NCI-H2081 treated with DMSO at 0.1 percent for 48 hours (cell line): ENCODE measurements at regions not wholly inside any gene's neighbourhood (a gene's known extent, or its start where the extent isn't known, plus 50 kb on each side); places are given as distances from the start of the nearest gene placed in this dataset.

Experiments used
- DNase-seq: peaks from one replicate; lab custom pipeline; 2025; lab: John Stamatoyannopoulos, UW

DNA sequence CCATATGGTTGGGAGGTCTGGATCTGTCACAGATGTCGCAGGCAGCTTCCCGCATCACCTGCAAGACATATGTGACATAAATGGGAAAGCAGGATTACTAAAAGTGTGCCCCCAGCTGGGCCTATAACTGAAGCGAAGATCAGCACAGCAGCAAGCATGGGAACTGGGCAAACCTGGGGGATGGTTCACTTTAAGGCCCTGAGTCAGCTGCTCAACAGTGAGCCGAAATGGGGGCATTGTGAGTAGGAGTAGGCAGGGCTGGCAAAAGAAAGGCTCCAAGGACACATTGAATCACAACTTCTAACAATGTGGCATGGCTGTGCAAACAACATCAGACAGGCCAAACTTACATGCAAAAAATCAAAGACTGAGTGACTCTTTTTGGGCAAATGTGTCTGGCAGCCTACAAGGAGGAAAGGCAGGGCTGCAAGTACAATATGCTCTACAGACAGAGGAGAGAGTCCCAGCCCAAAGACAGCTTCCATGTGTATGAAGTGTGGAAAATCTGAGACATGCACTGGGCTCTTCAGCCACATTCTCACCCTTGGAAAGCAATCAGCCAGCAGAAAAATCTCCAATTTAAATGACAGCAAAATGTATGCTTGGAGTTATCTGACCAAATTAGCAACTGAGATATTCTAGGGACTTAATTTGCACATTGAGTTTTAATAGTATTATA lies 531.0 kb upstream of the MMS22L start:
- no peak for DNase-seq

DNA sequence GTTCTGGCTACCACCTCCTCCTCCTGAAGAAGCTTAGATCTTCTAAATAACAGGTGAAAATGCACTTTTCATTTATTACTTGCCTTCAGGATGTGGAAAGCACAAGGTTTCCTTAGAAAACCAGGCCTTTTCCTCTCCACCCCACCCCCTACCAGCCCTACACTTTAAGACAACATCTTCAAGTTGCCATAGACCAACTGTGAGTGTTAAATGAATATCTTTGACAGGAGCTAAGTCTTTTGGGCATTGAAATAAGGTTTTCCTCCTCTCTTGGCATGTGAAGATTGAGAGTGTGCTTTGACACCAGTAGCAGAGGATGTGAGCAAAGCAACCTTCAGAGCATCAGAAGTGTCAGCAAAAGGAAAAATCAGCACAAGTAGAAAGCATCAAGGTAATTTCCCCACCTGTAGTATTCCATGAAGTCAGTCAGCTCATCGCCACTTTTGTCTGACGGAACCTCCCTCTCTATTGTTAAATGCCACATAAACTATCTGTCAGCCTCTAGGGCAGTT lies 532.3 kb upstream of the MMS22L start:
- no peak for DNase-seq

- no peak for DNase-seq
Measured at GRCh38 chr6:97816526-97816925, 533.5 kb upstream of the MMS22L start.

DNA sequence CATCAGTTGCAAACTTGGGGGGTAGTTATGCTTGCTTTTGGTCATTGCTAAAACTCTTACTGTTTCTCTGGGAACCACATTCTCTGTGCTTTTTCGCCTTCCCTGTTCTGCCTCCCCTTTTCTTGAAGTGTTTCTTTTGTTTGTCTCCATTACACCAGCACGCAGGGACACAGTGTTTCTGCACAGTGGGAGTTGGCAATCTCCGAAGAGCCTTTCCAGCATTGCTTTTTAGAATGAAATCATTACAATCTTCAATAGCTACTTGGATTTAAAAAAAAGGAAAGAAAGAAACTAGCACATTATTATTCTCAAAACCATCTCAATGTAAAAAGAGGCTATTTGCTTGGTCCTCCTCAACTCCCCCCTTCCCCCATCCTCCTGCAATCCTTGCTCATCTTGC lies 536.7 kb upstream of the MMS22L start:
- no peak for DNase-seq

DNA sequence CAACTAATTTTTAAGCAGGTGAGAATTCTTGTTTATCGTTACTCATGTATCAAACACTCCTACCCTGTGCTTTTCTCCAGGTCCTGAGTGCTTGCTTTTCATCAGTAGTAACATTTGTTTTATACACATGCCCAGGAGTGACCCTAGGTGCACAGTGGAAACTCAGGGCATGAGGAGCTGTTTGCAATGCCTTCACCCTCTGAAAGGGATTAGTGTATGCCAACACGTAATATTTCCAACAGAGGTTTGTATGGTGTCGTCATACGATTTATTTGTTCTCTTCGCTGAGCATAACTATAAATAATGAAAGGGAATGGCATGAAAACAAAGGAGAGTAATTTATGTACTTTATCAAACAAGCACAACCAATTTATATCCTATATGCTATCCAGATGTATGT lies 537.4 kb upstream of the MMS22L start:
- no peak for DNase-seq

- no peak for DNase-seq
Measured at GRCh38 chr6:97822632-97823031, 539.6 kb upstream of the MMS22L start.

DNA sequence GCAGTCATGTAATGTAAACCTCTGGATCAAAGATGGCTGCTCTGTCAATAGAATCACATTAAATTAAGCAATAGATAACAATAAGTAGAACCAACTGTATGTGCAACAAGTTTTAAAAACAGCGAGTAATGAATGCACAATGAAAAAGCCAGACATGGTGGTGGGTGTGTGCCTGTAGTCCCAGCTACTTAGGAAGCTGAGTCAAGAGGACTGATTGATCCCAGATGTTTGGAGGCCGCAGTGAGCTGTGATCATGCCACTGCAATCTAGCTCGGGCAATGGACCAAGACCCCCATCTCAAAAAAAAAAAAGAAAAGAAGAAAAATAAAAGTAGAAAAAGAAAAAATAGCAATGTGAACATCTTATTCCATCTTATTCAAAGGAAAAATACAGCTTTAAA lies 558.7 kb upstream of the MMS22L start:
- no peak for DNase-seq

- no peak for DNase-seq
Measured at GRCh38 chr6:97842521-97842920, 559.5 kb upstream of the MMS22L start.

GRCh38 chr6:97849390-97849789 lies 566.4 kb upstream of the MMS22L start:
- no peak for DNase-seq

DNA sequence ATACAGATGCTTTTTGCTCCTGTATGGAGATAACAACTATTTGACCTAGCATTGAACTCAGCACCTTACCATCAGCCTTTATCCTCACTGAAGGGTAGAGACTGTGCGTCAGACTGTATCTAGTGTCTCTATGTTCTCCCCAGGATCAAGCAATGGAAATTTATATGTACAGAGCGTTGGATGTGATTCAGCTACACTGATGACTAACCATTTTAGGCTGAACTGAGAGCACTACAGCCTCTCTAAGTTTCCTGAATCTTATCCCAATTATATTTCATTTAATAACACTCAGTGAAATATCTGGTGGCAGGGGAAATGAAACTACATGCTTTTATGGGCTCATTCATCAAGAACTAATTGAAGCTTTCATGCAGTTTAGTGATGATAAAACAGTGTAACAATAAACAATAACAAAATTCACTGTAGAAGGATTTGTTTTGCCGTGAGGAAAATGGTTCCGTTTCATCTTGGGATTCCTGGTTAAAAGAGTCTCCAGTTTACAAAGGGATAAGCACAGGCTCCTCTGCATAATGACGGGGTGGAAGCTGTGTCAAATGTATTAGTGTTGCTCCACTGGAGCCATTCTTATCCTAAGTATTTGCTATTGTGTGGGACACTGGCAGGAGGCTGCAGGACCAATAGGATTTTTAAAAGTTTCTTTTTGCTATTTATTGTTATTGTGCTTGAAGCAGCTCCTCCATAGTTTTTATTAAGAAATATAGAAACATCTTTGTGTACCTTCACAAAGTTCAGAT lies 567.6 kb upstream of the MMS22L start:
- no peak for DNase-seq

DNA sequence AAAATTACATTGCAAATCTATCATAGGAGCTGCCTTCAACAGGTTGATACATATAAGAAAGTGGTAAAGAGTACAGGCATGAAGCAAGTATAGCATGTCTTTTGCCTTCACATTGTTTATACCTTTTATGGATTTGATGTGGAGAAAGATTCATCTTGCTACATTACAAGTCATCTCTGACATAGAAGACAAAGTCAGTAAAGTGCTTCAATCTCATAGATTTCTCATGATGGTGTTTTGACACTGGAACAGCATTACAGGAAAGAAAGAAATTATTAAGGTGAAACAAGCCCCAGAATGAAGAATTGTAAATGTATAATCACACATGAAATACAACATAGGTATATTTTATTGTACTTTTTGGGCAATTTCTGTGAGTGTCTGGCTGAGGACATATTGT lies 580.7 kb upstream of the MMS22L start:
- no peak for DNase-seq

DNA sequence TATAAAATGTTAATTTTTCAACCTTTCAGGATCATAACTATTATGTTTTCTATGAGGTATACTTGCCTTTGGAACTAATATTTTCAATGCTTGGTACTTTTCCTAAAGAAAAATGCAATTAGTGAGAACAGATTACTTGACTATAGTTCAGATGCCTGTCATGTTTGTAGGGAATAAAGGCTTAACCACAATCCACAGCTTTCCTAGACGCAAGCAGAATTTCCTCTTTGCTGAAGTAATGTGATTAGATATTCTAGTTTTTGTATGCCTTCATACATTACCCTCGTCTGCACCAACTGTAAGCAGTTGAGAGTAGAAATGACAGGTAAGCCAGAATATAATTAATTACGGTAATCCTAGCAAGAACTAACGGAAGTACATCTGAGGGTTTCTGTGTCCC lies 581.4 kb upstream of the MMS22L start:
- DNase-seq, result no peak

DNA sequence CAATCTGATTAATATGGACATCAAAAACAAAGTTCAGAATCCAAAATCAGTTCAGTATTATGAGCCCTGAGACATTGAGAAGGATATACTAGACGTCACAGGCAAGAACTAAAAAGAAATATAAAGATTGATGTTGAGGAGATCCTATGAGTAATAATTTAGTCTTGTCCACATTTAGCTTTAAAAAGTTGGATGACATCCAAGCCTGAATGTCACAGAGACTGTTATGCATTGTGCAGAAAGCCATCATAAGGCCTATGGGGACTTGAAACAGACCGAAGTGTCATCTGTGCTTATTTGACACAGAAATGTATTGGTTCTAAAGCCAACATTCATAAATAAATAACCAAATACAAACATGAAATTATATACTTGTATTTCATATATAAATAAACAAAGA lies 581.8 kb upstream of the MMS22L start:
- no peak for DNase-seq

DNA sequence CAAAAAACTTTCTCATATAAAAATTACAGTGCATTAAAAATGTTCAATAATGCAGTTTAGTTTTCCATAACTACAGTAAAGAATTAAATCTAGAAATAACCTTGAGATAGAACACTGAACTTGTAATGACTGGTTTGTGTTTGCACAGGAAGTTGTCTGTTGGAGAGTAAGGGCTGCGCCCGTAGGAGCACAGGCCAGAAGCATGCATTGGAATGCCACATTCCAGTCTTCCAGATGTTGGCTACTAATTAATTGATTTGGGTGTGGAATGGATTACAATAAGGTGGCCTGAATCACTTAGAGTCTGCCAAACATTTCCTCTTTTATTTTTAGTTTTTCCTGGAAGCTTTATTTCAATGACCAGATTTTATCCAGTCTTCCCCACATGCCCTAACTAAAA lies 582.6 kb upstream of the MMS22L start:
- DNase-seq, result no peak

GRCh38 chr6:97866616-97867015 lies 583.6 kb upstream of the MMS22L start:
- DNase-seq, result no peak

- no peak for DNase-seq
Measured at GRCh38 chr6:97867177-97867576, 584.2 kb upstream of the MMS22L start.

- no peak for DNase-seq
Measured at GRCh38 chr6:97870273-97870672, 587.3 kb upstream of the MMS22L start.

GRCh38 chr6:97876711-97877110 lies 593.7 kb upstream of the MMS22L start:
- no peak for DNase-seq

DNA sequence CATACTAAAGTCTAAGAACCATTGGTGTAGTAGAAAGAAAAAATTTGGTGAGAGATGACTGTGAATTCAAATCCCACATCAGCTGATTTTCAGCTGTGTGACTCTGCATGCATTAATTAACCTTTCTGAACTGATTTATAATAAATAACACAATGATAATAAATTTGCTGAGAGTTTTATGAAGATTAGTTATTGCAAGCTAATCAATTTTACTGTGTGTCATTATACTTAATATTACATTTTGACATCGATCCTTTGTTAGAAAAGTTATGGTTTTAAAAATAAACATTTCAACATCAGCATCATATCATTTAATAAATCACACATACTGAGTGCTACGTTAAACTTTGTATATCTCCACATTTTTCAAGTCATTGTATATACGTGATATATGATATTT lies 599.7 kb upstream of the MMS22L start:
- no peak for DNase-seq

DNA sequence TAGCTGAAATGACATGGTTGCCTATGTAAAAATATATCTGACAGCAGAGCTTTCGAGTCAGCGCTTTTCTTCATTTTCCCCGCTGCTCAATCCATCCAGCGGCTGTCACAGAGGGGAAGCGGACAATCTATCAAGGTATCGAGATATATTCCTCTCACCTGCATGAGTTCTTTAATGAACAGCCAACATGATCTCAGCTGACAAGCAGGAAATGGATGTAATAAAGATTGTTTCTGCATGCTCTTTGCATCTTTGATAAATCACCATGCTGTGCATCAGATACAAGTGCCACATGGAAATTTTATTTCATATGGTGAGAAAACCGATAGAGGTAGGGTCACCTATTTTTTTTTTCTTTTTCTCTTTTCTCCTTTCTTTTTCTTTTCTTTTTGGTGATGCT lies 602.3 kb upstream of the MMS22L start:
- no peak for DNase-seq

- DNase-seq, result no peak
Measured at GRCh38 chr6:97885828-97886227, 602.8 kb upstream of the MMS22L start.

DNA sequence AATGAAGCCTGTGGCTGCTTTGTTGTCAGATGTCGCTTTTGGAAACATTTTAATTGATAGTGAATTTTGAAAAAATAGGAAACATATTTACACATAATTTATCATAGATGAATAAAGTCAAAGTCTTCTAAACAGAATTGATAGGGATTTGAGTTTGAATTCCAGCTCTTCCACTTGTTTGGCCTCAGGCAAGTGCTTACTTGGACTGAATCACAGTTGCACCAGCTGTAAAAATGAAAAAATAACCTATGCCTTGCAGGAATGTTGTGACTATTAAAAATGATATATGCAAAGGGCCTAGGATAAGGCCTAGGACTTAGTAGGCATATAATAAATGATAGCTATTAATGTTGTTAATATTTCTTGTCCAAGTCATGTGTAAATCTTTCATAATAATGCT lies 618.5 kb upstream of the MMS22L start:
- no peak for DNase-seq

- DNase-seq, result no peak
Measured at GRCh38 chr6:97909380-97909779, 626.4 kb upstream of the MMS22L start.

- DNase-seq, result no peak
Measured at GRCh38 chr6:97913721-97914120, 630.7 kb upstream of the MMS22L start.
